ENCODE measurements at regions not wholly inside any gene's neighbourhood (a gene's known extent, or its start where the extent isn't known, plus 50 kb on each side); places are given as distances from the start of the nearest gene placed in this dataset.

DNA sequence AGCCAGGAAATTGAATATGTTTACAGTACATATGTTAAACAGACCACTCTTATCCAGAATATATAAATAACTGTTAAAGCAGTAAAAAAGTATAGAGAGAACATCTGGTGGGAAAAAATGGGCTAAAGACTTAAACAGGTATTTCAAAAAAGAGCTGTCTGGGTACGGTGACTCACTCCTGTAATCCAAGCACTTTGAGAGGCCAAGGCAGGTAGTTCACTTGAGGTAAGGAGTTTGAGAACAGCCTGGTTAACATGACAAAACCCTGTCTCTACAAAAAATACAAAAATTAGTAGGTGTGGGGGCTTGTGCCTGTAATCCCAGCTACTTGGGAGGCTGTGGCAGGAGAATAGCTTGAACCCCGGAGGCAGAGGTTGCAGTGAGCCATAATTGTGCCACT is 171.4 kb upstream of the FSIP2 start:
- H3K27ac ChIP-seq (ENCODE audit: low read length): no peak overlapping the region
- no peak for ATAC-seq
- intact Hi-C loops (cut with micrococcal nuclease; ENCODE audit: unreplicated experiment) (no loop called here), in situ Hi-C loops (cut with HindIII; ENCODE audit: low pct_unique_long_range_greater_than_20kb, low sequenced_read_pairs) (no loop called here)
- H3K36me3 ChIP-seq (ENCODE audit: control insufficient read depth, insufficient read depth, low read length): no peaks in the 10 kb centered on the region
- POLR2A ChIA-PET: no interaction called here
- no peak for DNase-seq (ENCODE audit: low read depth, low spot score)
- no peak overlapping the region for H3K4me3 ChIP-seq (ENCODE audit: low read depth in 2 of 2, low read length in 2 of 2)
- BruUV-seq (replicated peaks): no TSS peak
- no peaks in the 10 kb centered on the region for H3K4me1 ChIP-seq (ENCODE audit: control insufficient read depth, insufficient read depth, low read length)
- CTCF ChIA-PET: no interaction called here
- no peaks in the 10 kb centered on the region for H3K27me3 ChIP-seq (ENCODE audit: control insufficient read depth, insufficient read depth, low read length)
- H3K9me3 ChIP-seq (ENCODE audit: control insufficient read depth, insufficient read depth, low read depth, low read length): no peaks in the 10 kb centered on the region
- no peak for TF ChIP-seq TCF7L2 (IDR thresholded peaks at IDR 0.05; ENCODE audit: low read depth, low read length)
- TF ChIP-seq, protein P1, sequence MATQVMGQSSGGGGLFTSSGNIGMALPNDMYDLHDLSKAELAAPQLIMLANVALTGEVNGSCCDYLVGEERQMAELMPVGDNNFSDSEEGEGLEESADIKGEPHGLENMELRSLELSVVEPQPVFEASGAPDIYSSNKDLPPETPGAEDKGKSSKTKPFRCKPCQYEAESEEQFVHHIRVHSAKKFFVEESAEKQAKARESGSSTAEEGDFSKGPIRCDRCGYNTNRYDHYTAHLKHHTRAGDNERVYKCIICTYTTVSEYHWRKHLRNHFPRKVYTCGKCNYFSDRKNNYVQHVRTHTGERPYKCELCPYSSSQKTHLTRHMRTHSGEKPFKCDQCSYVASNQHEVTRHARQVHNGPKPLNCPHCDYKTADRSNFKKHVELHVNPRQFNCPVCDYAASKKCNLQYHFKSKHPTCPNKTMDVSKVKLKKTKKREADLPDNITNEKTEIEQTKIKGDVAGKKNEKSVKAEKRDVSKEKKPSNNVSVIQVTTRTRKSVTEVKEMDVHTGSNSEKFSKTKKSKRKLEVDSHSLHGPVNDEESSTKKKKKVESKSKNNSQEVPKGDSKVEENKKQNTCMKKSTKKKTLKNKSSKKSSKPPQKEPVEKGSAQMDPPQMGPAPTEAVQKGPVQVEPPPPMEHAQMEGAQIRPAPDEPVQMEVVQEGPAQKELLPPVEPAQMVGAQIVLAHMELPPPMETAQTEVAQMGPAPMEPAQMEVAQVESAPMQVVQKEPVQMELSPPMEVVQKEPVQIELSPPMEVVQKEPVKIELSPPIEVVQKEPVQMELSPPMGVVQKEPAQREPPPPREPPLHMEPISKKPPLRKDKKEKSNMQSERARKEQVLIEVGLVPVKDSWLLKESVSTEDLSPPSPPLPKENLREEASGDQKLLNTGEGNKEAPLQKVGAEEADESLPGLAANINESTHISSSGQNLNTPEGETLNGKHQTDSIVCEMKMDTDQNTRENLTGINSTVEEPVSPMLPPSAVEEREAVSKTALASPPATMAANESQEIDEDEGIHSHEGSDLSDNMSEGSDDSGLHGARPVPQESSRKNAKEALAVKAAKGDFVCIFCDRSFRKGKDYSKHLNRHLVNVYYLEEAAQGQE (IDR thresholded peaks at IDR 0.05; ENCODE audit: insufficient read depth in 1 of 2, low read depth in 2 of 2, low read length in 1 of 2): no peak
- no peak for TF ChIP-seq POLR2AphosphoS5 (IDR thresholded peaks at IDR 0.05; ENCODE audit: low read depth, low read length)
- TF ChIP-seq, protein P2, sequence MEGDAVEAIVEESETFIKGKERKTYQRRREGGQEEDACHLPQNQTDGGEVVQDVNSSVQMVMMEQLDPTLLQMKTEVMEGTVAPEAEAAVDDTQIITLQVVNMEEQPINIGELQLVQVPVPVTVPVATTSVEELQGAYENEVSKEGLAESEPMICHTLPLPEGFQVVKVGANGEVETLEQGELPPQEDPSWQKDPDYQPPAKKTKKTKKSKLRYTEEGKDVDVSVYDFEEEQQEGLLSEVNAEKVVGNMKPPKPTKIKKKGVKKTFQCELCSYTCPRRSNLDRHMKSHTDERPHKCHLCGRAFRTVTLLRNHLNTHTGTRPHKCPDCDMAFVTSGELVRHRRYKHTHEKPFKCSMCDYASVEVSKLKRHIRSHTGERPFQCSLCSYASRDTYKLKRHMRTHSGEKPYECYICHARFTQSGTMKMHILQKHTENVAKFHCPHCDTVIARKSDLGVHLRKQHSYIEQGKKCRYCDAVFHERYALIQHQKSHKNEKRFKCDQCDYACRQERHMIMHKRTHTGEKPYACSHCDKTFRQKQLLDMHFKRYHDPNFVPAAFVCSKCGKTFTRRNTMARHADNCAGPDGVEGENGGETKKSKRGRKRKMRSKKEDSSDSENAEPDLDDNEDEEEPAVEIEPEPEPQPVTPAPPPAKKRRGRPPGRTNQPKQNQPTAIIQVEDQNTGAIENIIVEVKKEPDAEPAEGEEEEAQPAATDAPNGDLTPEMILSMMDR (IDR thresholded peaks at IDR 0.05): no peak
- no peak for TF ChIP-seq SIN3A (IDR thresholded peaks at IDR 0.05; ENCODE audit: borderline replicate concordance, insufficient read depth, low read depth, low read length)

DNA sequence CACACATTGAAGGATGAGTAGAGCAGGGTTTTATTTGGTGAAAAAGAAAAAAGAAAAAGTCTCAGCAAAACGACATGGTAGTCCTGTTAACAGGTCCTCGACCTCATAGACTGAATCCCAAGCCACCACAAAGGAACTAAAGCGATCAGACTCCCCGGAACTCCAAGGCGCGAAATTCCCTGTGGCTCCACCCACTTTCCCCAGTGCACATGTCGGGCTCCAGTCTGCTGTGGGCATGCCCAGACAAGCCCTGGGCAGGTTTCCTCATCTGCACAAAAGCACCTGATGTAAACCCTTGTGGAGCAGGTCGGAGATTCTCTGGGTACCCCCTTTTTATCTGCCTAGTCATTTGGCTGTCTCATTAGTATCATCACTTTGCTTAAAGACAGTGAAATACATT is 170.7 kb upstream of the FSIP2 start:
- intact Hi-C loops (cut with micrococcal nuclease; ENCODE audit: unreplicated experiment): no loop called here
- TF ChIP-seq, protein P1 (IDR thresholded peaks at IDR 0.05; ENCODE audit: insufficient read depth in 1 of 2, low read depth in 2 of 2, low read length in 1 of 2): no peak
- TF ChIP-seq, protein P2 (IDR thresholded peaks at IDR 0.05): no peak
- TF ChIP-seq SIN3A (IDR thresholded peaks at IDR 0.05; ENCODE audit: borderline replicate concordance, insufficient read depth, low read depth, low read length) (no peak), TCF7L2 (IDR thresholded peaks at IDR 0.05; ENCODE audit: low read depth, low read length) (no peak), POLR2AphosphoS5 (IDR thresholded peaks at IDR 0.05; ENCODE audit: low read depth, low read length) (no peak)
- no peaks in the 10 kb centered on the region for H3K9me3 ChIP-seq (ENCODE audit: control insufficient read depth, insufficient read depth, low read depth, low read length)
- in situ Hi-C loops (cut with HindIII; ENCODE audit: low pct_unique_long_range_greater_than_20kb, low sequenced_read_pairs): no loop called here
- ChIA-PET CTCF (no interaction called here), POLR2A (no interaction called here)
- ATAC-seq: no peak
- no peak for DNase-seq (ENCODE audit: low read depth, low spot score)
- H3K4me3 ChIP-seq (ENCODE audit: low read depth in 2 of 2, low read length in 2 of 2): no peak overlapping the region
- H3K36me3 ChIP-seq (ENCODE audit: control insufficient read depth, insufficient read depth, low read length): no peaks in the 10 kb centered on the region
- H3K27ac ChIP-seq (ENCODE audit: low read length): no peak overlapping the region
- BruUV-seq (replicated peaks): no TSS peak
- no peaks in the 10 kb centered on the region for H3K27me3 ChIP-seq (ENCODE audit: control insufficient read depth, insufficient read depth, low read length)
- no peaks in the 10 kb centered on the region for H3K4me1 ChIP-seq (ENCODE audit: control insufficient read depth, insufficient read depth, low read length)

Measured in Panc1 (cell line).